ENCODE measurements at regions not wholly inside any gene's neighbourhood (a gene's known extent, or its start where the extent isn't known, plus 50 kb on each side); places are given as distances from the start of the nearest gene placed in this dataset.
"Not testable (repeated sequence)": the region's sequence is repeated elsewhere in the genome, so short reads cannot be mapped to it uniquely, and the experiment has no call there.

- no peak overlapping the region for H3K4me3 Mint-ChIP-seq
- no peaks in the 10 kb centered on the region for H3K9me3 Mint-ChIP-seq
- H3K27me3 Mint-ChIP-seq: no peaks in the 10 kb centered on the region
- no peaks in the 10 kb centered on the region for H3K36me3 Mint-ChIP-seq
- no peak for DNase-seq
- no peaks in the 10 kb centered on the region for H3K4me1 Mint-ChIP-seq
- no peak overlapping the region for H3K27ac Mint-ChIP-seq
These were observed 275.4 kb upstream of the IRX4 start for GRCh38 chr5:2158109-2158508.

GRCh38 chr5:2157372-2157771, 274.6 kb upstream of the IRX4 start:
- H3K4me1 Mint-ChIP-seq: no peaks in the 10 kb centered on the region
- H3K27ac Mint-ChIP-seq: no peak overlapping the region
- H3K4me3 Mint-ChIP-seq: no peak overlapping the region
- DNase-seq: no peak
- H3K27me3 Mint-ChIP-seq: peaks cover 4% of the 10 kb centered on the region
- no peaks in the 10 kb centered on the region for H3K9me3 Mint-ChIP-seq
- H3K36me3 Mint-ChIP-seq: no peaks in the 10 kb centered on the region

- Mint-ChIP-seq H3K4me3 (no peak overlapping the region), H3K27ac (no peak overlapping the region), H3K9me3 (no peaks in the 10 kb centered on the region), H3K27me3 (peaks cover 5% of the 10 kb centered on the region), H3K36me3 (no peaks in the 10 kb centered on the region), H3K4me1 (no peaks in the 10 kb centered on the region)
- no peak for DNase-seq
These were observed 273.8 kb upstream of the IRX4 start for GRCh38 chr5:2156358-2157059.

- H3K36me3 Mint-ChIP-seq: no peaks in the 10 kb centered on the region
- H3K4me3 Mint-ChIP-seq: no peak overlapping the region
- peaks cover 9% of the 10 kb centered on the region for H3K27me3 Mint-ChIP-seq
- no peak overlapping the region for H3K27ac Mint-ChIP-seq
- H3K9me3 Mint-ChIP-seq: no peaks in the 10 kb centered on the region
- DNase-seq: no peak
- H3K4me1 Mint-ChIP-seq: no peaks in the 10 kb centered on the region
These were observed 272.8 kb upstream of the IRX4 start for GRCh38 chr5:2155556-2155955.

GRCh38 chr5:2153802-2154201, 271.1 kb upstream of the IRX4 start:
- no peak for DNase-seq
- Mint-ChIP-seq H3K4me3 (no peak overlapping the region), H3K27ac (no peak overlapping the region), H3K27me3 (peaks cover 9% of the 10 kb centered on the region), H3K36me3 (no peaks in the 10 kb centered on the region), H3K9me3 (no peaks in the 10 kb centered on the region), H3K4me1 (no peaks in the 10 kb centered on the region)

GRCh38 chr5:2153350-2153749, 270.6 kb upstream of the IRX4 start:
- Mint-ChIP-seq H3K27me3 (peaks cover 9% of the 10 kb centered on the region), H3K9me3 (no peaks in the 10 kb centered on the region), H3K27ac (no peak overlapping the region), H3K4me1 (no peaks in the 10 kb centered on the region), H3K4me3 (no peak overlapping the region), H3K36me3 (no peaks in the 10 kb centered on the region)
- no peak for DNase-seq

GRCh38 chr5:2151301-2151888, 268.7 kb upstream of the IRX4 start:
- H3K4me3 Mint-ChIP-seq, H3K36me3 Mint-ChIP-seq, H3K4me1 Mint-ChIP-seq, DNase-seq, H3K27me3 Mint-ChIP-seq, H3K27ac Mint-ChIP-seq, H3K9me3 Mint-ChIP-seq: not testable (repeated sequence)

GRCh38 chr5:2149195-2149539, 266.4 kb upstream of the IRX4 start:
- no peaks in the 10 kb centered on the region for H3K4me1 Mint-ChIP-seq

GRCh38 chr5:2148312-2149194, 265.8 kb upstream of the IRX4 start:
- H3K27me3 Mint-ChIP-seq: peaks cover 9% of the 10 kb centered on the region
- no peak overlapping the region for H3K4me3 Mint-ChIP-seq
- no peaks in the 10 kb centered on the region for H3K36me3 Mint-ChIP-seq
- H3K27ac Mint-ChIP-seq: no peak overlapping the region
- H3K4me1 Mint-ChIP-seq: no peaks in the 10 kb centered on the region
- no peaks in the 10 kb centered on the region for H3K9me3 Mint-ChIP-seq
- DNase-seq: no peak

More at GRCh38 chr5:2149195-2149539, 266.4 kb upstream of the IRX4 start:
- DNase-seq: no peak
- Mint-ChIP-seq H3K4me3 (no peak overlapping the region), H3K27me3 (peaks cover 9% of the 10 kb centered on the region), H3K36me3 (no peaks in the 10 kb centered on the region), H3K9me3 (no peaks in the 10 kb centered on the region), H3K27ac (no peak overlapping the region)

- peaks cover 8% of the 10 kb centered on the region for H3K27me3 Mint-ChIP-seq
These were observed 265.0 kb upstream of the IRX4 start for GRCh38 chr5:2147504-2148311.

GRCh38 chr5:2143646-2144353, 261.1 kb upstream of the IRX4 start:
- Mint-ChIP-seq H3K4me1 (no peaks in the 10 kb centered on the region), H3K4me3 (no peak overlapping the region), H3K9me3 (no peaks in the 10 kb centered on the region)

More at GRCh38 chr5:2147504-2148311, 265.0 kb upstream of the IRX4 start:
- Mint-ChIP-seq H3K36me3 (no peaks in the 10 kb centered on the region), H3K4me1 (no peaks in the 10 kb centered on the region), H3K4me3 (no peak overlapping the region), H3K27ac (no peak overlapping the region), H3K9me3 (no peaks in the 10 kb centered on the region)
- DNase-seq: no peak

GRCh38 chr5:2143088-2143487, 260.4 kb upstream of the IRX4 start:
- Mint-ChIP-seq H3K36me3 (no peaks in the 10 kb centered on the region), H3K4me3 (no peak overlapping the region), H3K27ac (no peak overlapping the region), H3K9me3 (no peaks in the 10 kb centered on the region), H3K27me3 (peaks cover 18% of the 10 kb centered on the region), H3K4me1 (no peaks in the 10 kb centered on the region)
- DNase-seq: no peak

More at GRCh38 chr5:2143646-2144353, 261.1 kb upstream of the IRX4 start:
- H3K27me3 Mint-ChIP-seq: peaks cover 18% of the 10 kb centered on the region
- H3K27ac Mint-ChIP-seq: no peak overlapping the region
- H3K36me3 Mint-ChIP-seq: no peaks in the 10 kb centered on the region
- no peak for DNase-seq

GRCh38 chr5:2142456-2142954, 259.8 kb upstream of the IRX4 start:
- no peaks in the 10 kb centered on the region for H3K36me3 Mint-ChIP-seq
- no peaks in the 10 kb centered on the region for H3K9me3 Mint-ChIP-seq
- peaks cover 23% of the 10 kb centered on the region for H3K27me3 Mint-ChIP-seq
- DNase-seq: no peak
- H3K27ac Mint-ChIP-seq: no peak overlapping the region
- H3K4me1 Mint-ChIP-seq: no peaks in the 10 kb centered on the region
- H3K4me3 Mint-ChIP-seq: no peak overlapping the region

GRCh38 chr5:2141254-2142000, 258.7 kb upstream of the IRX4 start:
- Mint-ChIP-seq H3K27ac (no peak overlapping the region), H3K36me3 (no peaks in the 10 kb centered on the region), H3K9me3 (no peaks in the 10 kb centered on the region), H3K4me3 (no peak overlapping the region), H3K4me1 (no peaks in the 10 kb centered on the region), H3K27me3 (peaks cover 25% of the 10 kb centered on the region)
- no peak for DNase-seq

Measured in activated naive CD8-positive, alpha-beta T cell treated with anti-CD3 and anti-CD28 coated beads for 36 hours (primary cell).